ENCODE measurements at regions not wholly inside any gene's neighbourhood (a gene's known extent, or its start where the extent isn't known, plus 50 kb on each side); places are given as distances from the start of the nearest gene placed in this dataset.

GRCh38 chr21:24045373-24045772 lies 1561.9 kb downstream of the MRPL39 start:
- no peak for DNase-seq

GRCh38 chr21:24042687-24043086 lies 1564.6 kb downstream of the MRPL39 start:
- DNase-seq: no peak

- no peak for DNase-seq
Measured at GRCh38 chr21:24032709-24033232, 1574.5 kb downstream of the MRPL39 start.

- no peak for DNase-seq
Measured at GRCh38 chr21:24027396-24027795, 1579.9 kb downstream of the MRPL39 start.

GRCh38 chr21:24025101-24025500 lies 1582.2 kb downstream of the MRPL39 start:
- no peak for DNase-seq

GRCh38 chr21:24023936-24024335 lies 1583.3 kb downstream of the MRPL39 start:
- DNase-seq: no peak

GRCh38 chr21:24023402-24023801 lies 1583.9 kb downstream of the MRPL39 start:
- DNase-seq: no peak

GRCh38 chr21:24014381-24014780 lies 1592.9 kb downstream of the MRPL39 start:
- no peak for DNase-seq

GRCh38 chr21:24011087-24011486 lies 1596.2 kb downstream of the MRPL39 start:
- no peak for DNase-seq

- no peak for DNase-seq
Measured at GRCh38 chr21:24007592-24007991, 1599.7 kb downstream of the MRPL39 start.

GRCh38 chr21:23986987-23987386 lies 1620.3 kb downstream of the MRPL39 start:
- no peak for DNase-seq

GRCh38 chr21:23986214-23986613 lies 1621.1 kb downstream of the MRPL39 start:
- no peak for DNase-seq

- no peak for DNase-seq
Measured at GRCh38 chr21:23982546-23982945, 1624.7 kb downstream of the MRPL39 start.

GRCh38 chr21:23977971-23978370 lies 1629.3 kb downstream of the MRPL39 start:
- DNase-seq: peak; percentile 70

GRCh38 chr21:23968722-23969647 lies 1638.3 kb downstream of the MRPL39 start:
- DNase-seq: no peak

GRCh38 chr21:23968008-23968407 lies 1639.3 kb downstream of the MRPL39 start:
- no peak for DNase-seq

GRCh38 chr21:23963454-23963853 lies 1643.8 kb downstream of the MRPL39 start:
- DNase-seq: no peak

- DNase-seq: no peak
Measured at GRCh38 chr21:23960769-23961168, 1646.5 kb downstream of the MRPL39 start.

GRCh38 chr21:23955135-23955843 lies 1652.0 kb downstream of the MRPL39 start:
- no peak for DNase-seq

- no peak for DNase-seq
Measured at GRCh38 chr21:23952269-23952668, 1655.0 kb downstream of the MRPL39 start.

- no peak for DNase-seq
Measured at GRCh38 chr21:23951251-23951650, 1656.0 kb downstream of the MRPL39 start.

GRCh38 chr21:23950344-23950743 lies 1656.9 kb downstream of the MRPL39 start:
- no peak for DNase-seq

GRCh38 chr21:23949493-23949892 lies 1657.8 kb downstream of the MRPL39 start:
- no peak for DNase-seq

Measured in SIG-M5 (cell line).